ENCODE measurements at regions not wholly inside any gene's neighbourhood (a gene's known extent, or its start where the extent isn't known, plus 50 kb on each side); places are given as distances from the start of the nearest gene placed in this dataset.

- H3K27me3 ChIP-seq (replicated peaks in 1 of 4; ENCODE audit: control extremely low read depth in 1 of 4, control insufficient read depth in 3 of 4, insufficient read depth in 4 of 4, low read length in 3 of 4) = no peaks in the 10 kb centered on the region
- no CpG with 5 or more reads among the region's 3 CpGs for WGBS (ENCODE audit: insufficient coverage)
Measured at GRCh38 chr18:53952700-53953099, 271.8 kb downstream of the MBD2 start.

GRCh38 chr18:53950545-53950944, 273.9 kb downstream of the MBD2 start:
- Histone ChIP-seq H3K36me3 (replicated peaks in 1 of 2; ENCODE audit: control extremely low read depth in 1 of 2, control insufficient read depth in 1 of 2, extremely low read depth in 1 of 2, insufficient read depth in 2 of 2, low read length in 1 of 2) (no peaks in the 10 kb centered on the region), H3K27ac (ENCODE audit: low read length in 2 of 2) (no peak overlapping the region), H4K20me1 (ENCODE audit: control insufficient read depth, insufficient read depth, low read length, poor library complexity, severe bottlenecking) (no peaks in the 10 kb centered on the region), H3K9ac (ENCODE audit: low read length) (no peak overlapping the region), H3K9me3 (ENCODE audit: control extremely low read depth in 1 of 3, control insufficient read depth in 2 of 3, insufficient read depth in 1 of 3, low read length in 2 of 3) (peaks cover 0 to 1% (median 0%) of the 10 kb centered on the region in 3 donors), H3K4me1 (ENCODE audit: control insufficient read depth in 2 of 2, insufficient read depth in 2 of 2, low read length in 2 of 2) (no peaks in the 10 kb centered on the region), H3K27me3 (replicated peaks in 1 of 4; ENCODE audit: control extremely low read depth in 1 of 4, control insufficient read depth in 3 of 4, insufficient read depth in 4 of 4, low read length in 3 of 4) (no peaks in the 10 kb centered on the region), H3K4me2 (replicated peaks; ENCODE audit: low read depth, low read length, poor library complexity, severe bottlenecking) (no peak overlapping the region), H3K4me3 (ENCODE audit: control extremely low read depth in 1 of 5, extremely low read depth in 1 of 5, insufficient read depth in 1 of 5, low read depth in 2 of 5, low read length in 4 of 5) (no peak overlapping the region), H2AFZ (ENCODE audit: insufficient read depth, low read depth, low read length, poor library complexity, severe bottlenecking) (no peak overlapping the region), H3K79me2 (ENCODE audit: control insufficient read depth, insufficient read depth, low read length) (no peaks in the 10 kb centered on the region)
- intact Hi-C loops (cut with micrococcal nuclease) = no loop called here
- ATAC-seq (ENCODE audit: low read depth) = no peak
- Mint-ChIP-seq H3K4me1 (no peaks in the 10 kb centered on the region), H3K27ac (no peak overlapping the region), H3K4me3 (no peak overlapping the region), H3K27me3 (no peaks in the 10 kb centered on the region), H3K9me3 (ENCODE audit: insufficient read depth) (no peaks in the 10 kb centered on the region)
- no peak for DNase-seq
- ChIA-PET POLR2A (no interaction called here), CTCF (no interaction called here)
- TF ChIP-seq, protein P1, sequence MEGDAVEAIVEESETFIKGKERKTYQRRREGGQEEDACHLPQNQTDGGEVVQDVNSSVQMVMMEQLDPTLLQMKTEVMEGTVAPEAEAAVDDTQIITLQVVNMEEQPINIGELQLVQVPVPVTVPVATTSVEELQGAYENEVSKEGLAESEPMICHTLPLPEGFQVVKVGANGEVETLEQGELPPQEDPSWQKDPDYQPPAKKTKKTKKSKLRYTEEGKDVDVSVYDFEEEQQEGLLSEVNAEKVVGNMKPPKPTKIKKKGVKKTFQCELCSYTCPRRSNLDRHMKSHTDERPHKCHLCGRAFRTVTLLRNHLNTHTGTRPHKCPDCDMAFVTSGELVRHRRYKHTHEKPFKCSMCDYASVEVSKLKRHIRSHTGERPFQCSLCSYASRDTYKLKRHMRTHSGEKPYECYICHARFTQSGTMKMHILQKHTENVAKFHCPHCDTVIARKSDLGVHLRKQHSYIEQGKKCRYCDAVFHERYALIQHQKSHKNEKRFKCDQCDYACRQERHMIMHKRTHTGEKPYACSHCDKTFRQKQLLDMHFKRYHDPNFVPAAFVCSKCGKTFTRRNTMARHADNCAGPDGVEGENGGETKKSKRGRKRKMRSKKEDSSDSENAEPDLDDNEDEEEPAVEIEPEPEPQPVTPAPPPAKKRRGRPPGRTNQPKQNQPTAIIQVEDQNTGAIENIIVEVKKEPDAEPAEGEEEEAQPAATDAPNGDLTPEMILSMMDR (IDR thresholded peaks at IDR 0.05) = no peak
- TF ChIP-seq EZH2 (IDR thresholded peaks at IDR 0.05; ENCODE audit: borderline replicate concordance, insufficient read depth, low read depth, low read length, poor library complexity, severe bottlenecking) = no peak
- WGBS (ENCODE audit: insufficient coverage) = 86% methylated on average over 1 of the region's 1 CpG

More at GRCh38 chr18:53952700-53953099, 271.8 kb downstream of the MBD2 start:
- H3K27me3 Mint-ChIP-seq = no peaks in the 10 kb centered on the region
- DNase-seq (no peak), ATAC-seq (ENCODE audit: low read depth) (no peak)
- CTCF ChIA-PET = no interaction called here
- no peaks in the 10 kb centered on the region for H4K20me1 ChIP-seq (ENCODE audit: control insufficient read depth, insufficient read depth, low read length, poor library complexity, severe bottlenecking)
- H3K9me3 ChIP-seq (ENCODE audit: control extremely low read depth in 1 of 3, control insufficient read depth in 2 of 3, insufficient read depth in 1 of 3, low read length in 2 of 3) = peaks cover 0 to 1% (median 0%) of the 10 kb centered on the region in 3 donors
- no peaks in the 10 kb centered on the region for H3K79me2 ChIP-seq (ENCODE audit: control insufficient read depth, insufficient read depth, low read length)
- no peak overlapping the region for H3K4me3 Mint-ChIP-seq
- no peak overlapping the region for H3K27ac ChIP-seq (ENCODE audit: low read length in 2 of 2)
- H3K27ac Mint-ChIP-seq = no peak overlapping the region
- no peak overlapping the region for H2AFZ ChIP-seq (ENCODE audit: insufficient read depth, low read depth, low read length, poor library complexity, severe bottlenecking)
- H3K4me1 Mint-ChIP-seq = no peaks in the 10 kb centered on the region
- intact Hi-C loops (cut with micrococcal nuclease) = no loop called here
- no peak for TF ChIP-seq EZH2 (IDR thresholded peaks at IDR 0.05; ENCODE audit: borderline replicate concordance, insufficient read depth, low read depth, low read length, poor library complexity, severe bottlenecking)
- TF ChIP-seq, protein P1 (IDR thresholded peaks at IDR 0.05) = no peak
- H3K9me3 Mint-ChIP-seq (ENCODE audit: insufficient read depth) = no peaks in the 10 kb centered on the region
- no peaks in the 10 kb centered on the region for H3K36me3 ChIP-seq (replicated peaks in 1 of 2; ENCODE audit: control extremely low read depth in 1 of 2, control insufficient read depth in 1 of 2, extremely low read depth in 1 of 2, insufficient read depth in 2 of 2, low read length in 1 of 2)
- H3K4me1 ChIP-seq (ENCODE audit: control insufficient read depth in 2 of 2, insufficient read depth in 2 of 2, low read length in 2 of 2) = no peaks in the 10 kb centered on the region
- H3K4me3 ChIP-seq (ENCODE audit: control extremely low read depth in 1 of 5, extremely low read depth in 1 of 5, insufficient read depth in 1 of 5, low read depth in 2 of 5, low read length in 4 of 5) = no peak overlapping the region
- POLR2A ChIA-PET = no interaction called here
- H3K9ac ChIP-seq (ENCODE audit: low read length) = no peak overlapping the region
- H3K4me2 ChIP-seq (replicated peaks; ENCODE audit: low read depth, low read length, poor library complexity, severe bottlenecking) = no peak overlapping the region

Measured in B cell (primary cell).